ENCODE measurements at regions not wholly inside any gene's neighbourhood (a gene's known extent, or its start where the extent isn't known, plus 50 kb on each side); places are given as distances from the start of the nearest gene placed in this dataset.

GRCh38 chr15:87167055-87167454, 1087.4 kb downstream of the AGBL1 start:
- DNase-seq (ENCODE audit: low read depth): peak; percentile 76

- peak; percentile 4 for DNase-seq (ENCODE audit: low read depth)
These were observed 1076.1 kb downstream of the AGBL1 start for GRCh38 chr15:87155771-87156170.

- DNase-seq (ENCODE audit: low read depth): peak; percentile 21
These were observed 1075.1 kb downstream of the AGBL1 start for GRCh38 chr15:87154761-87155160.

- no peak for DNase-seq (ENCODE audit: low read depth)
These were observed 1071.6 kb downstream of the AGBL1 start for GRCh38 chr15:87151202-87151748.

- no peak for DNase-seq (ENCODE audit: low read depth)
These were observed 1066.0 kb downstream of the AGBL1 start for GRCh38 chr15:87145696-87146095.

GRCh38 chr15:87144775-87145174, 1065.1 kb downstream of the AGBL1 start:
- peak; percentile 22 for DNase-seq (ENCODE audit: low read depth)

GRCh38 chr15:87142096-87142495, 1062.4 kb downstream of the AGBL1 start:
- peak; percentile 56 for DNase-seq (ENCODE audit: low read depth)

- DNase-seq (ENCODE audit: low read depth): no peak
These were observed 1055.4 kb downstream of the AGBL1 start for GRCh38 chr15:87135109-87135508.

- DNase-seq (ENCODE audit: low read depth): no peak
These were observed 1054.0 kb downstream of the AGBL1 start for GRCh38 chr15:87133704-87134103.

- no peak for DNase-seq (ENCODE audit: low read depth)
These were observed 1051.4 kb downstream of the AGBL1 start for GRCh38 chr15:87131067-87131466.

- DNase-seq (ENCODE audit: low read depth): peak; percentile 37
These were observed 1050.2 kb downstream of the AGBL1 start for GRCh38 chr15:87129916-87130315.

- peak; percentile 13 for DNase-seq (ENCODE audit: low read depth)
These were observed 1044.2 kb downstream of the AGBL1 start for GRCh38 chr15:87123676-87124382.

- no peak for DNase-seq (ENCODE audit: low read depth)
These were observed 1041.7 kb downstream of the AGBL1 start for GRCh38 chr15:87121336-87121735.

- DNase-seq (ENCODE audit: low read depth): no peak
These were observed 1040.9 kb downstream of the AGBL1 start for GRCh38 chr15:87120555-87120954.

GRCh38 chr15:87118846-87119245, 1039.2 kb downstream of the AGBL1 start:
- DNase-seq (ENCODE audit: low read depth): no peak

- no peak for DNase-seq (ENCODE audit: low read depth)
These were observed 1038.8 kb downstream of the AGBL1 start for GRCh38 chr15:87118435-87118834.

- DNase-seq (ENCODE audit: low read depth): no peak
These were observed 1036.1 kb downstream of the AGBL1 start for GRCh38 chr15:87115795-87116194.

- DNase-seq (ENCODE audit: low read depth): no peak
These were observed 1020.2 kb downstream of the AGBL1 start for GRCh38 chr15:87099916-87100315.

GRCh38 chr15:87089551-87089950, 1009.9 kb downstream of the AGBL1 start:
- DNase-seq (ENCODE audit: low read depth): no peak

GRCh38 chr15:87083201-87083600, 1003.5 kb downstream of the AGBL1 start:
- no peak for DNase-seq (ENCODE audit: low read depth)

- DNase-seq (ENCODE audit: low read depth): no peak
These were observed 1002.9 kb downstream of the AGBL1 start for GRCh38 chr15:87082581-87082980.

GRCh38 chr15:87080547-87080946, 1000.9 kb downstream of the AGBL1 start:
- DNase-seq (ENCODE audit: low read depth): peak; percentile 12

All from M059J (cell line).